ENCODE measurements at regions not wholly inside any gene's neighbourhood (a gene's known extent, or its start where the extent isn't known, plus 50 kb on each side); places are given as distances from the start of the nearest gene placed in this dataset.

GRCh38 chr1:187096689-187097088 is 267.9 kb downstream of the PLA2G4A start:
- TF ChIP-seq ARNTL (CRISPR knock-in tag; IDR thresholded peaks at IDR 0.05; ENCODE audit: borderline replicate concordance, low read depth) (no peak), PATZ1 (CRISPR knock-in tag; IDR thresholded peaks at IDR 0.05; ENCODE audit: borderline replicate concordance) (no peak)

Data from SK-N-SH treated with all-trans-retinoic acid at 6 μM for 48 hours (cell line).